Stimulated activated CD4-positive, alpha-beta T cell treated with anti-CD3 and anti-CD28 coated beads, Interleukin-1b, Interleukin-23, amount 100 ng/mL, for 1 hour (primary cell): ENCODE measurements at regions not wholly inside any gene's neighbourhood (a gene's known extent, or its start where the extent isn't known, plus 50 kb on each side); places are given as distances from the start of the nearest gene placed in this dataset.

ENCODE experiments used
- DNase-seq, 2 donors: peaks; one replicate each; pipeline ENCODE4 v3.0.0-alpha.2; 2020; ENCODE audit warnings: low read depth in 2 of 2

DNA sequence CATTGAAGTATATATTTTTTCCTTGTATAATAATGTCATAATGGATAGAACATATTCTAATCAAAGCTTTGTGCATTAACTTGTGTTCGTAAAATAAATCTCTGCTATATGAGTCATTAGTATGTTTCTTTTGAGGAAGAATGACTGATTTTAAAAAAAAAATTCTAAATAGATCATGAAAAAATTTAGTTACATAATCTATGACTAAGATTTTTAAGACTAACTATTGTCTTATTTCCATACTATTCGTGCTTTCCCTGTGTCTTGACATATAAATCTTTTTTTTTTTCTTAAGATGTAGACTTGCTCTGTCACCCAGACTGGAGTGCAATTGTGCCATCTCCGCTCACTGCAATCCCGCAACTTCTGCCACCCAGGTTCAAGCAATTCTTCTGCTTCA, 226.1 kb downstream of the DSEL start:
- no peak for DNase-seq

- DNase-seq: no peak
These were observed 230.9 kb downstream of the DSEL start for GRCh38 chr18:67285583-67285982.

DNA sequence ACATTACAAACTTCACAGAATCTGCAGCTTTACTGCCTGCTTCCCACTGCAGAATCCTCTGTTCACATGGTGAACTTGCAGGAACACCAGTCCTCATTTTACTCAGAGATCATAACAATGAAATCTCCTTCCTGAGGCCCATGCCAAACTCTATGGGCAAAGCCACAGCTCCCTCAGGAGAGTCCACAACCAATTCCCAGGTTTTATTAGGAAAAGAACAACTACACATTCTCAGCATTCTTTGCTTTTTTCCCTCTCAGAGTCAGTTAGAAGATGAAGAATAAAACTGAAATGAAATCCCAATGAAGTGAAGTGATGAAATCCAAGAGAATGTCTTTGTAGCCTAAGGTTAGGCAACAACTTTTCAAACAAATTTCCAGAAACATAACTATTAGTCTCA, 233.7 kb downstream of the DSEL start:
- no peak for DNase-seq

GRCh38 chr18:67281746-67282145, 234.8 kb downstream of the DSEL start:
- DNase-seq: no peak

DNA sequence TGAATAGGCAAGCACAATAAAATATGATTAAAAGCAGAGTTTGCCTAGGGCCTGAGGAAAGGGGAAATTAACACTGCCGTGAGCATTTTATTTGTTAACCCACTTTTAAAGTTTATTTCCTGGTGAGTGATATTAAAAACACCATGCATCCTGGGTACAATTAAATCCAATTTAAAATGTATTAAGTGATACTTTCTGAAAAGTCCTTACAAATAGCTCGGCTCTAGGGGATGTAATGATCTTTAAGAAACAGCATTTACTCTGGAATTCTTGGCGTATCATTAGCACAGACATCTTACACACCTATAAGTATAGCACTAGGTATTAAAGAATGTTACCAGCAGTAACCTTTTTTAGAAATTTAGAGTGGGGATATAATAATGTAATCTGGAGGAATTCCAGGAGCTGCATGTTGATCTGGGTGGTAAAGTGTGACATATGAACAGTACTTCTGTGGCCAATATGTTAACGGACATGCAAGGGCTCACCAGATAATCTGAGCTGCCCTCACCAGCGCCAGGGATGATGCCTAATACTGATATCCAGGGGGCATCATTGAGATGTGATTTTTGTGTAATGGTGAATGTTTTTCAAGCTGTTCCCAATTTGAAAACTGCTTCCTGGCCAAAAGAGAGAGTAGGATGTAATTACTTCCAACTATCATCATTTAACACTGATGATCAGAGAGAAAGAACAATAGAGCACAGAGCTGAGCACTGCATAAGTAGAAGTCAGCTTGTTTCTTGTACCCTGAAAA, 235.9 kb downstream of the DSEL start:
- no peak for DNase-seq

GRCh38 chr18:67279988-67280387, 236.5 kb downstream of the DSEL start:
- DNase-seq: no peak

DNA sequence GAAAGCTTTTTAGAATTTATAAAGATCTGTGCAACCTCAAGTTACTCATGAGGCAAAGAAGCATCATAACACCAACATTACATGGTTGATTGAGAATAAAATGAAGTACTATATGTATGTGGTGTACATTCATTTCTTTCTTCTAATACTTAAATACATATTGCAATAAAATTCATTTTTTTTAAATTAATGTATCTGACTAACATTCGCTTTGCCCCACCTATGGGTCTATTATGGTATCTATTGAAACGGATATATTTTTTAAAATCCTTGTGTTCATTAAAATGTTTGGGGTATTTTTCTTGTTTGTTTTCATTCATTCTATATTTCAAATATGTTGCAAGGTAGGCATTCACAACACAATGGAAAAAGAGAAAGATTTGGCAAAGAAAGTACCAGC, 237.5 kb downstream of the DSEL start:
- no peak for DNase-seq

GRCh38 chr18:67276638-67277037, 239.9 kb downstream of the DSEL start:
- no peak for DNase-seq

DNA sequence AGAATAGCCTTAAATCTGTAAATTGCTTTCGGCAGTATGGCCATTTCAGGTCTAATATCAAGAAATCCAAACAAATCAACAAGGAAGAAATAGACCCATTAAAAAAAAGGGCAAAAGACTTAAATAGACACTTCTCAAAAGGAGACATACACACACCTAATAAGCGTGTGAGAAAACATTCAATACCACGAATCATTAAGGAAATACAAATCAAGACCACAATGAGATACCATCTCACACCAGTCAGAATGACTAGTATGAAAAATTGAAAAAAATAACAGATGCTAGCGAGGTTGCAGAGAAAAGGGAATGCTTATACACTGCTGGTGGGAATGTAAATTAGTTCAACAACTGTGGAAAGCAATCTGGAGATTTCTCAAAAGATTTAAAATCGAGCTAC, 243.2 kb downstream of the DSEL start:
- DNase-seq: no peak

GRCh38 chr18:67269206-67269605, 247.3 kb downstream of the DSEL start:
- DNase-seq: no peak

- DNase-seq: no peak
These were observed 248.0 kb downstream of the DSEL start for GRCh38 chr18:67268530-67268929.

GRCh38 chr18:67266246-67267237, 250.0 kb downstream of the DSEL start:
- DNase-seq: no peak

DNA sequence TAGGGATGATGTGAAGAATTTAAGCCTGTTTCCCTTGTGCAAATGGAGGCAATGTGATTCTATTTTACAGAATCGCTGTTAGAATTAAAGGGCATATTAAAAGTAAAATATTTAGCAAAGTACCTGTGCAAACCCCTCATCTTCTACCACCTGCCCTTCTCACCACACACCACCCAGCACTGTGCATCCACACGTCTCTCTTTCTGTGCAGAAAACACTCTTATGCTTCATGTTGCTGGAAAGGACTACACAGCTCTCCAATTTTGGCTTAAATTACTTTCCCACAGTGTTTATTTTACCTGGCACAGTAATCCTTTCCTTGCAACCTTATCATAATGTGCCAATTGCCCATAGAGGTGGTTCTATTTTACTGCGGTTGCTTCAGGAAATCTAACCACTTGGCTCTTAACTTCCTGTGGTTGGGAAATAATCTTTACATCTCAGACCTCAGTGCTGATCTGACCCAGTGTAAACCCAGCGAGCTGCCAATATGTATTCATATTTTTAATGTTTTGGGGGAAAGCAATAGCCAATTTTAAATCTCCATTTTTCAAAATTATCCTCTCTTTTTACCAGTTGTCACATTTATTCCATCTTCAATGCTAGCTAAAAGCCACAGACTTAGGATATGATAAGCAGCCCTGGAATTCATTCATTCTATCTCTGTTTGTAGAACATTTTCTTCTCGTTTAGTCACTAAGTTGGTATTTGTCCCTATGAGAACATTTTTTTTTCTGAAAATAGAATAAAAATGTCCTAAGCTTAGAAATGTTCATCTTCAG, 250.9 kb downstream of the DSEL start:
- no peak for DNase-seq

DNA sequence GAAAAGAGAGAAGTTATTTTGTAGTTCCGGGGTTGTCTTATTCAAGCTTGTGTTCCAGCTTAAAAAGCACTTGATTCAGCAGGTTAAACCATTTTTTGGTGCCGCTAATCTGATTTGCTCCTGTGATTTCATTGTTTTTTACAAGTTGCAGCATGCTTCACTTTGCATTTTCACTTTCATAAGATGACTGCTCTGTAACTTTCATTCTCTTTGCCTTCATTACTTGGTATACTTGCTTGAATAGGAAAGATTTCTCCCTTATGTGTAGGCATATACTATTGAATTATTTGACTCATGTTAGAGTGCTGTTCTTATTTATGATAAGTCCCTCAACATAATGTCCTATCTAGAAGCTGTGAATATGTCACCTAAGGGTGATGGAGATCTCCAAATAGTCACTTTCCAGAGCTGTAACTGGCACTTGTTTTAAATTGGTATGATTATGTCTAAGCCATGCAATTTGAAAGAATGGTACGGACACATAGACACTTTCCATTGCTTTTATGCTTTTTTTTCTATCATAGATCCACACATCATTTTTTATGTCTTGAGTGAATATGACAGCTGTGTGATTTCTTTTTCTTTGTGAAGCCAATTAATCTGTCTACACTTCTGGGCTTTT, 254.5 kb downstream of the DSEL start:
- DNase-seq: no peak

DNA sequence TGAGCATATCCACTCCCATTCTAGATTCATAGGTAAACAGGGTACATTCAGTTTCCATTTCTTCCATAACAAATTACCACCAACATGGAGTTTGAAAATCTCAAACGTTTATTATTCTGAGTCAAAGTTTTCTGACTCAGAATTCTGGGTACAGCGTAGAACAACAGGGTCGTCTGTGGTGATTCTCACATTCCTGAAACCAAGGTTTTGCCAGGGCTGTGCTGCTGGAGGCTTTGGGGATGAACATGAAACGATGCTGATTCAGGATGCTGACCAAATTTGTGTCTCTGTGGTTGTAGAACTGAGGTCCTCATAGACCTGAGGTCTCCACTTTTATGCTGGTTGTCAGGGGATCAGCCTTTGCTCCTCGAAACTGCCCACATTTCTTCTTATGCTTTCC, 255.7 kb downstream of the DSEL start:
- DNase-seq: no peak

DNA sequence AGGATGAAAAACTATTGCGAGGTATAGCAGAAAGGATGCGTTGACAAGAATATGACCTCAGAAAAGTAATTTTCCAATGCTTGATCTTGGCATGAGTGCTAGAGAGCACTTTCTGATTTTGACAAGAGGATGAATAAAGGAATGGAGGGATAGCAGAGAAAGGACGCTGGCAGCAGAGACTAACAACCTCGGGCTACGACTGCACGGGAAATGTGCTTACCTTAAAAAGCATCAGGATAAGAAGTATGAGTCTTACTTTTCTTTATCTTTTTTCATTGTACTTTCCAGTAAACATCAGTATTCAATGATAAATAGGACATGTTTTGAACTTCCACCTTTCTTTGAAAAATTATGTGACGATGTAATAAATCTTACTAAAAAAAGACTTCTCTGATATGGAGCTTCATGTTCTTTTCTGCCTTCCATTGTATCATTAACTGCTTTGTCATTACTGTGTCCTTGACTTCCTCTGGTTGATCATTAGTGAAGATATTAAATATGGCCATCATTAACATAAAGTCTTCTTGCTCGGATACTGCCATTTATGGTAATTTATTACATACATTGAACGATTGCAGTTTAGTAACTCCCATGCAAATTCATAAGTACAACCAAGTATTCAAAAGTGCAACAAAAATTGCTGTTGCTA, 265.6 kb downstream of the DSEL start:
- no peak for DNase-seq

DNA sequence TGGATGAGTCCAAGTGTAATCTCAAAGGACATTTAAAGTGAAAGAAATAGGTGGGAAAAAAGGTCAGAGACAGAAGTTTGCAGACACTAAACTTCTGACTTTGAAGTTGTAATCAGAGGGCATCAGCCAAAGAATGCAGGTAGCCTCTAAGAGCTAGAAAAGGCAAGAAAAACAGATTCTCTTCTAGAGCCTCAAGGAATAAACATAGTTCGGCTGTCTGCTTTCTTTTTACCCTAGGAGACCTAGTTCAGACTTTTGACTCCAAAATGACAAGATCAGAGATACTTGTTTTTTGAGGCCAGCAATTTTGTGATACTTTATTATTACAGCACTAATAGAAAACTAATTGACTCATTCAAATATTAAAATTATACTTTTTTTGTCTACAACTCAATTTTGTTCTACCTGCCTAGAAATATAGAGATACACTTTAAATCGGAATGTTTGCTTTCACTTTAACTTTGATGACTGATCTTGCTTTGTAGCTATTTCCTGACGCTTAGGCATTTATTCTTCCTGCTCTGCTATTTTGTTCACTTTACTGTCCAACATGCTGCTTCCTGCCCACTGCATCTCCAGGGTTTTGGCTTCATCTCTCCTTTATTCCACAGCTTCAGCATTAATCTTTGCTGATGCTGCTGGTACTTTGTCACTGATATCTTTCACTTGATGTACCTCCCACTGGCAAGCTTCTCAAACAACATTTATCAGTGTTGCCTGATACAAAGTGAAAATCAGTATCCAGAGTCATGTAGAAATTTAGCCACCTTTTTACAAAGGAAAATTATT, 272.5 kb downstream of the DSEL start:
- DNase-seq: no peak

- no peak for DNase-seq
These were observed 274.5 kb downstream of the DSEL start for GRCh38 chr18:67242001-67242400.

GRCh38 chr18:67241299-67241698, 275.2 kb downstream of the DSEL start:
- DNase-seq: no peak

DNA sequence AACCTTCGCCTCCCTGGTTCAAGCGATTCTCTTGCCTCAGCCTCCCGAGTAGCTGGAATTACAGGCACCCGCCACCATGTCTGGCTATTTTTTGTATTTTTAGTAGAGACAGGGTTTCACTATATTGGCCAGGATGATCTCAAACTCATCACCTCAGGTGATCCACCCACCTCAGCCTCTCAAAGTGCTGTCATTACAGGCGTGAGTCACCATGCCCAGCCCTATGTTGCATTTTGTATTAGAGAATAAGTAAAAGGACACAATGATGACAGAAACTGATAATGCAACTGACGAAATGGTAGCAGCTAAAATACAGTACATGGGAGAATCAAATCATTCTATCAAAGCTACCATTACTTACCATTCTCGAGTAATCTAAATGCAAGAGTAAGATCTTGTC, 276.7 kb downstream of the DSEL start:
- no peak for DNase-seq
